GM21423 (cell line): ENCODE measurements at regions not wholly inside any gene's neighbourhood (a gene's known extent, or its start where the extent isn't known, plus 50 kb on each side); places are given as distances from the start of the nearest gene placed in this dataset.
"Not testable (repeated sequence)": the region's sequence is repeated elsewhere in the genome, so short reads cannot be mapped to it uniquely, and the experiment has no call there.

Source experiments
- ATAC-seq: cut with Tn5 transposase; IDR thresholded peaks from one replicate; pipeline ENCODE4 v1.9.1; 2021; ENCODE audit warnings: mild to moderate bottlenecking, moderate library complexity; ENCODE audit not compliant: unreplicated experiment

DNA sequence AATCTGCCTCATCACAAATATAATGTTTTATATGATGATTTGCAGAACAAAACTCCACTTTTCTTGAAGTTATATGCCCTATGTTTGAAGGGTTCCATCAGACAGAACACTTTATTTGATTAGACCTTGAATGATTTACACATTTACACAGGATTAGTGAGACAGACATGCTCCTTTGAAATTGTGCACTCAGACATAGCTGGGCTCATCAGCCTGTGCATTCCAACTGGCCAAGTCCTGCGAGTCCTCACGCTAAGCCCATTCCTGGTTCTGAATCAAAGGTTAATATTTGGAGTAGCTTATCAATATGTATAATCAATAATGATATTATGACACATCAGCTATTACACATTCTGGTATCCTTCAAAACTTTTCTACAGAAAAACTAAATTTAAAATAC, 173.6 kb downstream of the MBL2 start:
- no peak for ATAC-seq

GRCh38 chr10:52599551-52600200, 172.9 kb downstream of the MBL2 start:
- ATAC-seq, result no peak

DNA sequence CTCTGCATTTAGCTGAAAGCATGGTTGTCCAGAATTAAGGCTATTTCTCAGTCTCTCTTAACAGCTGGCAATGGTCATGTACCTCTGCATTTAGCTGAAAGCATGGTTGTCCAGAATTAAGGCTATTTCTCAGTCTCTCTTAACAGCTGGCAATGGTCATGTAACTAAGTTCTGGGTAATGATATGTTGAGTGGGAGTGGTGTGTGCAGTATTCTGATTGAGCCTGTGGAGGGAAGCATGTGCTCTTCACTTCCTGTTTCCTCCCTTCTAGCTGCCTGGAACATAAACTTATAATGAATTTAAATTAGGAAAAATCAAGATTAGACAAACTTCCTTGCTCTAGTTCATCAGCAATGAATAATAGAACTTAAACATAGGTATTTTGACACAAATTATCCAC, 168.5 kb downstream of the MBL2 start:
- not testable (repeated sequence) for ATAC-seq

GRCh38 chr10:52609071-52609470, 163.5 kb downstream of the MBL2 start:
- ATAC-seq, result no peak

DNA sequence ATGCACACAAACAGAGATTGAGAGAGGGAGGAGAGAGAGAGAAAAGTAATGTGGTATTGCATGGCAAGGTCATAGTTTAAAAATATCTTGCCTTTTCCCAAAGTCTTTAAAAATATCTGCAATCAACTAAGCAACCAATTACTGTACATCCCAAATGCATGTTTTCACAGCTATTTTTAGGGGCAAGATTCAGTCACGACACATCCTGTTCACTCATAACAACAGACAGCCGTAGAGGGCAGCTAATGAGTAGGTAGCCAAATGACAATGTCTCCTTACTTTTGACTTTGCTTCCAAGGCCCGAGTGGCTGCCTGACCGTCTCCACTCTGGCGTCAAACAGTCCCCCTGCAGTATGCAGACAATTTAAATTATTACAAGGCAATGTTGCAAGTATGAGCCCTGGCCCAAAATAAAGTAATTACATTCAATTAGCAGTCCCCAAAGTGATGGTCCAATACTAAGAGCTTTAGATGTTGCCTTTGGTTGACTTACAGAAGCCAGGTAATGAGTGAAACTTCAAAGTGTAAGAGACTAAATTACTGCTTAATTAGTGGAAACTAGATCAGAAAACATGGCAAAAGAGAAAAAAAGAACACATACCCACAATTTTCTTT, 162.9 kb downstream of the MBL2 start:
- no peak for ATAC-seq

DNA sequence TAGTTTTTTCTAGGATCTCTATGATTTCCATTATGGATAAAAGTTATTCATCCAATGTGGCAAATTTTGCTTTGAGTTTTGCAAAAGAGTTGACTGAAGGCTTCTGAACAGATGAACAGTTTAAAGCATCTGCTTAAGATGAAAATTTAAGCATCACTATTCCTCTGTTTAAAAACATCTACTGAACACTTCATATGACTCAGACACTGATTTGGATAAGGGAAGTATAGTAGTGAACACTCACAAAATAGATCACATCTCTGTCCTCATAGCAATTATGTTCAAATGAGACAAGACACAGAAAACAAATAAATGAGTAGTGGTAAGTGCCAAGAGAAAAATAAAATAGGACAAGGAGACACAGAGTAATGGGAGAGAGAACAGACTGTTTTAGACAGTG, 157.3 kb downstream of the MBL2 start:
- no peak for ATAC-seq

GRCh38 chr10:52615756-52616394, 156.7 kb downstream of the MBL2 start:
- no peak for ATAC-seq

- no peak for ATAC-seq
Observed at GRCh38 chr10:52616395-52616764, 156.2 kb downstream of the MBL2 start.

GRCh38 chr10:52617346-52617745, 155.2 kb downstream of the MBL2 start:
- ATAC-seq, result no peak

DNA sequence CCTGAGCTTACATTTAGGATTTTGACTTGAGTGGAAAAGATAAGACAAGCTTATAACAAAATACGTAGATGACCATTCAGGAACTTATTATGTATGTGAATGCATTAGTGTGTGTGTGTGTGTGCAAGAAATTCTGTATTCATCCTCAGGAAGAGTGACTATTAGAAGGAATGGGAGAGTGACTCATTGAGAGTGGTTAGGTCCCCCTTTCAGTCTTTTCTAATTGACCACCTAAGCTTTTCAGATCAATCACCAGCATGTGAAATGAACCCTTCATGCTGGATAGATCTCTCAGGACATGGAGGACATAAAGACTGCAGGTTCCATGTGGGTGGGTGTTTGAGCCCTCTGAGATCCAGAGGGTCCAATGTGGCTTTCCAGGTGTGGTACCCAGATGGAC, 153.5 kb downstream of the MBL2 start:
- no peak for ATAC-seq

GRCh38 chr10:52621635-52622079, 150.9 kb downstream of the MBL2 start:
- ATAC-seq, result no peak

GRCh38 chr10:52623761-52624160, 148.8 kb downstream of the MBL2 start:
- ATAC-seq, result no peak

DNA sequence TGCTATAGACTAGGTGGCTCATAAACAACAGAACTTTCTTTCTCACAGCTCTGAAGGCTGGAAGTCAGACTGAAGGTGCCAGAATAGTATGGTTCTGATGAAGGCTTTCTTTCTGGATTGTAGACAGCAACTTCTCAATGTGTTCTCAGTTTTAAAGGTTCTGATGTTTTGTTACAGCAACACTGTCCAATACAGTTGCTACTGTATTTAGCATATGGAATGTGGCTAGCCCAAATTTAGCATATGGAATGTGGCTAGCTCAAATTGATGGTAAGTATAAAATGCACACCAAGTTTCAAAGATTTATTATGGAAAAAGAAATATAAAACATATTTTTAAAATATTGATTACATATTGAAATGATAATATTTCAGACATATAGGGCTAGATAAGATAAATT, 145.3 kb downstream of the MBL2 start:
- no peak for ATAC-seq

- ATAC-seq, result no peak
Observed at GRCh38 chr10:52631146-52631545, 141.4 kb downstream of the MBL2 start.

DNA sequence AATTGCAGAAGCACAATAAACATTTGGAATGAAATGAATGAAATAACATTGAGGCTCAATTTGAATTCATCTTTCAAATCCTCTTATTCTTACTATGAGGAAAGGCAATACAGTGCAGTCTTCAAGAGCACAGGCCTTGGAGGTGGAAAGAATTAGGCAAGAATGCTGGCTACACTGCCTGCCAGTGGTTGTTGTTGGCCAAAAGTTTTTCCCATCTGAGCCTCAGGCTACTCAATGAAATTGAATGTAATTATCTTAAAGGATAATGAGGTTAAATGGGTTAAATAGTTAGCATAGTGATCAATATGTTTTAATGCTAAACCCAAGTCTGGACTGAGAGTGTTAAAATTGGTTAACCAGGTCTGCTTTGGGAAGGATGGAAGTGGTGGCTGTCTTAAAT, 140.9 kb downstream of the MBL2 start:
- ATAC-seq, result no peak

DNA sequence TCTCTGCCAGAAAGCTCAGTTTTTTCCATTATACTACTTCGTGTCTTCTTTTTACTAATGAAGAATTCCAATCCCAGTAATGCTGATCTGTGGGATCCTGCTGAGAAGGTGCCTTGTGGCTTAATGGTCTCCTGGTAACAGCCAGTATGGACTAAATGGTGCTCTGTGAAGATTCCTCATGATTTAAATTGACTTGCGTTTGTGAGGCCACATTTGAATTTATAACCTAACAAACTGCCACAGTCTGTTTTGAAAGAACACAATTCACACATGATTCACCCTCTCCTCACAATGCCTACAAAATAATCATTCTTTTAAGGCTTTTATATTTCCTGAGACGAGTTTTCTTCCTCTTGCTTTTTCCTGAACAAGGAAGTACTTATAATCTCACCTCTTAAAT, 140.0 kb downstream of the MBL2 start:
- no peak for ATAC-seq

DNA sequence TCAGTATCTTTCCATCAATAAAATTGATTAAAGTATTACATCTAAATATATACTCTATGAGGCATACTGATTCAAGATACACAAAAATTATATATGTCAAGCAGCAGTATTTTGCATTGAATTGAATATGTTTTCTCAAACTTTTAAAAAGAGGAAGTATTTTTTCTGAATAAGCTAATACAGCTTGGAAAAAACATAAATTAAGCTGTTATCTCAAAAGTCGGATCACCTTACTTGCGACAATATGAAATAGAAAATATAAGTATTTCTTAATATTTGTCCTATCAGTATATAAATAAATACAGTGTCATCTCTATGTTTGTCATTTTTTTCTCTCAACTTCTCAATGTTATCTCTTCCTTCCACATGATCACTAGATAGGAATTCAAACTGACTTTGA, 139.3 kb downstream of the MBL2 start:
- no peak for ATAC-seq

GRCh38 chr10:52635651-52636050, 136.9 kb downstream of the MBL2 start:
- ATAC-seq, result no peak

- no peak for ATAC-seq
Observed at GRCh38 chr10:52636874-52637273, 135.7 kb downstream of the MBL2 start.

GRCh38 chr10:52637592-52637991, 135.0 kb downstream of the MBL2 start:
- no peak for ATAC-seq

DNA sequence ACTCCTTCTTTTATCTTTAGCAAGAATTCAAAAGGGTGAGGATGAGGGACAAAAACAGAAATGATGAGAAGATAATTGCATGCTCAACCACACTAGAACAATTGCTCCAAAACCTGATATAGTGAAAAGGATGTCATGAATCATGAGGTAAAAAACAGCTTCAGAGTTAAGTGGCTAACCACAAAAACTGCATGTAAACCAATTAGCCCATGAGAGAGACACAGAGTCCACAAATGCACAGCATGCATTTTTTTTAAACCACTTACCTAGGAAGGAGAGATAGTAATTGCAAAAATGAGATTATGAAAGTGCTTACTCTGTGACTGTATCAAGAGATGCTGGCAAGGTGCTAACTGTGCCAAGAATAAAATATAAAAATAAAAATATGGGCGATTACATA, 132.9 kb downstream of the MBL2 start:
- ATAC-seq, result no peak

DNA sequence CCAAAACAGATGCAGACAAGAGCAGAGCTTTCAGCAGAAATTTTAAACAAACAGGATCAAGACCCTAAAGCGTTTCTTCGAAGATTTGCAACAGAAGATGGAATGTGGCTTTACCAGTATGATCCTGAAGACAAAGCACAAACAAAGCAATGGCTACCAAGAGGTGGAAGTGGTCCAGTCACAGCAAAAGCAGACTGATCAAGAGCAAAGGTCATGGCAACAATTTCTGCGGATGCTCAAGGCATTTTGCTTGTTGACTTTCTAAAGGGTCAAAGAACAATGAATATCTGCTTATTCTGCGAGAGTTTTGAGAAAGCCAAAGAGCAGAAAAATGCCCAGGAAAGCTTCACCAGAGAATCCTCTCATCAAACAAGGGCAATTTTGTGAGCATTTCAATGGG, 130.4 kb downstream of the MBL2 start:
- no peak for ATAC-seq
